Choroid plexus epithelial cell (primary cell): ENCODE measurements at regions not wholly inside any gene's neighbourhood (a gene's known extent, or its start where the extent isn't known, plus 50 kb on each side); places are given as distances from the start of the nearest gene placed in this dataset.

Experiments used
- DNase-seq: peaks from one replicate; pipeline ENCODE4 v3.0.0-alpha.2; 2010; ENCODE audit warnings: low read depth
- H3K4me3 ChIP-seq: 2 replicates; pipeline ENCODE4 v1.5.1; 2011; ENCODE audit warnings: low read depth, mild to moderate bottlenecking, control low read depth, low read length, moderate library complexity
- CTCF ChIP-seq: conservative IDR thresholded peaks from 2 replicates; pipeline ENCODE4 v1.5.1; 2011; ENCODE audit warnings: low read depth, mild to moderate bottlenecking, control low read depth, inconsistent platforms, low read length, moderate library complexity

DNA sequence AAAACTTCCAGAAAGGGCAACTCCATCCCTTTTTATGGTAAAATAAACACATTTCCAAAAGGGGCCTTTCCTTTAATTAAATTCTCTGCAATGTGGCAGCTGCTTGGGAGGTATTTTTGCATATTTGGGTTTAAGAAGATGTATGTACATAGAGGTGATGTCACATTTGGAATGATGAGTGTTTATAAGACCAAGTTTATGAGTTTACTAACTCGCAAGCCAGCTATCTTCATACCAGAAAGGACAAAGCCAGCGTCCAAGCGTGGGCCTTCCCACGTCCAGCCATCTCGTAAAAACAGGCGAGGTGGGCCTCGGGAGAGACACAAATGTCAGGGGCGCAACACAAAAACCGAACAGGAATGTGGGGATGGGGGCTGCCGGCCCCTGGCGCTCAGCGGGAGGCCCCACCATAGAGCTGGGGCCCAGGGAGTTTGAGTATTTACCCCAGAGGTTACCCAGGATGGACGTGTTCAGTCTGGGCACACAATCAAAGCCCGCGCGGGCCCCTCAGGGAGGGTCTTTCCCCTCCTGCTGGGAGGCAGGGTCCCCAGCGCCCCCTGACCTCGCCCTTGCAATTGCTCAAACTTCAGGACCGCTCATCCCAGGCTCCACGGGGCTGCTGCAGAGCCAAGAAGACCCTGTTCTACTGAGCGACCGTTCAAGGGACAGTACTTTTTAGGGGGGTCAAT, 137.3 kb downstream of the TWIST2 start:
- DNase-seq, result no peak
- no peak for TF ChIP-seq CTCF
- no peak overlapping the region for H3K4me3 ChIP-seq

- TF ChIP-seq CTCF, result no peak
- no peak overlapping the region for H3K4me3 ChIP-seq
- no peak for DNase-seq
Observed at GRCh38 chr2:238985931-238986446, 138.1 kb downstream of the TWIST2 start.

GRCh38 chr2:238986491-238987351, 138.8 kb downstream of the TWIST2 start:
- TF ChIP-seq CTCF, result no peak
- H3K4me3 ChIP-seq, result no peak overlapping the region
- no peak for DNase-seq

DNA sequence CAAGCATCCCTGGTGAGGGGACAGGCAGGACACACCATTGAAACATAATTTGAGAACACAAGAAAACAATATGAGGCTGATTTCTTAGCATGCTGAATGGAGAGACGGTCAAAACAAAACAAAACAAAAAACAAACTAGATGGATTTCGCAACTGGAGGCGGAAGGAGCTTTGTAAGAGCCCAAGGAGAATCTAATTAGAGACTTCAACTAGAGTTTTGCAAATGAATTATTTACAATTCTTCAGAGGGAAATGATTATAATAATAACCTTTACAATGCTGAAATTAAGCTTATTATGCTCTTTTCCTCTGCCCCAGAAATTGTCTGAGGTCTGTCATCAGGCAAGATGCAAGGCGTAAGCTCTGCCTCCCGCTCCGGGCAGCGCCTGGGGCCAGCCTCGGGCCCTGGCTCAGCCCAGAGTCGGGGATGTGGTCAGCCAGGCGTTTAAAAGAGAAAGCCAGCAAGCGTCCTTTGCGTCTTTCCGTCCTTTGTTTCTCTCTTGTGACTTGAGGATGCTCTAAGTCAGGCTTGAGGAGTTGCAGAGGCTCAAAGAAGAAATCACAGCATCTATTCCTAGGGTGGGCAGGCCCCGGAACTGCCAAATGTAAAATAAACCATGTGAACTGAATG, 139.6 kb downstream of the TWIST2 start:
- H3K4me3 ChIP-seq, result no peak overlapping the region
- no peak for TF ChIP-seq CTCF
- no peak for DNase-seq

DNA sequence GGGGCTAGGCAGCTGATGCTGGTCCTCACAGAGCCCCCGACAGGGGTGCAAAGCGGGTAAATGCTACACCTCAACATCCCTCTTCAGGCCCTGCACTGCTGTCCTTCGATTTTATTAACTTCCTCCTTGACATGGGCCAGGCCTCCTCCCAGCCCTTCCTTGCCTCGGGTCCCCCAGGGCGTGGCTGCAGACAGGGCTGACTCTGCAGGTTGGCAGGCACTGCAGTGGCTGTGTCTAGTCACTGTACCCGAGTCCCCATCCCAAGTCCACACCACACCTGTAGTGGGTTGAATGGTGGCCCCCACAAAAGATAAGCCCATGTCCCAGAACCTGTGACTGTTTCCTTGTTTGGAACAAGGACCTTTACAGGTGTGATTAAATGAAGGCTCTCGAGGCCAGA, 140.2 kb downstream of the TWIST2 start:
- no peak overlapping the region for H3K4me3 ChIP-seq
- TF ChIP-seq CTCF, result no peak
- no peak for DNase-seq

GRCh38 chr2:238988752-238989151, 140.9 kb downstream of the TWIST2 start:
- no peak for TF ChIP-seq CTCF
- no peak overlapping the region for H3K4me3 ChIP-seq
- no peak for DNase-seq
